ENCODE measurements at regions not wholly inside any gene's neighbourhood (a gene's known extent, or its start where the extent isn't known, plus 50 kb on each side); places are given as distances from the start of the nearest gene placed in this dataset.

GRCh38 chr3:194971965-194972364 lies 286.3 kb downstream of the FAM43A start:
- FAIRE-seq (no peak), ATAC-seq (peak; percentile 88), DNase-seq (ENCODE audit: low spot score) (no peak)
- H2AFZ ChIP-seq (ENCODE audit: low read length) = no peak overlapping the region
- WGBS (ENCODE audit: low lambda C conversion rate) = 21% methylated on average over 3 of the region's 6 CpGs
- no peak for TF ChIP-seq HES4 (CRISPR knock-in tag; IDR thresholded peaks at IDR 0.05; ENCODE audit: borderline replicate concordance)
- no peak for TF ChIP-seq MTF2 (CRISPR knock-in tag; IDR thresholded peaks at IDR 0.05; ENCODE audit: borderline replicate concordance)
- no peak for TF ChIP-seq SNAPC5 (CRISPR knock-in tag; IDR thresholded peaks at IDR 0.05; ENCODE audit: borderline replicate concordance)
- TF ChIP-seq ETV6 (CRISPR knock-in tag; conservative IDR thresholded peaks at IDR 0.05) = no peak
- no peak for TF ChIP-seq ISX (CRISPR knock-in tag; conservative IDR thresholded peaks at IDR 0.05)
- TF ChIP-seq BRD4 (CRISPR knock-in tag; IDR thresholded peaks at IDR 0.05) = no peak
- TF ChIP-seq, protein P1, sequence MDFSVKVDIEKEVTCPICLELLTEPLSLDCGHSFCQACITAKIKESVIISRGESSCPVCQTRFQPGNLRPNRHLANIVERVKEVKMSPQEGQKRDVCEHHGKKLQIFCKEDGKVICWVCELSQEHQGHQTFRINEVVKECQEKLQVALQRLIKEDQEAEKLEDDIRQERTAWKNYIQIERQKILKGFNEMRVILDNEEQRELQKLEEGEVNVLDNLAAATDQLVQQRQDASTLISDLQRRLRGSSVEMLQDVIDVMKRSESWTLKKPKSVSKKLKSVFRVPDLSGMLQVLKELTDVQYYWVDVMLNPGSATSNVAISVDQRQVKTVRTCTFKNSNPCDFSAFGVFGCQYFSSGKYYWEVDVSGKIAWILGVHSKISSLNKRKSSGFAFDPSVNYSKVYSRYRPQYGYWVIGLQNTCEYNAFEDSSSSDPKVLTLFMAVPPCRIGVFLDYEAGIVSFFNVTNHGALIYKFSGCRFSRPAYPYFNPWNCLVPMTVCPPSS (IDR thresholded peaks at IDR 0.05) = no peak
- TF ChIP-seq, protein P2, sequence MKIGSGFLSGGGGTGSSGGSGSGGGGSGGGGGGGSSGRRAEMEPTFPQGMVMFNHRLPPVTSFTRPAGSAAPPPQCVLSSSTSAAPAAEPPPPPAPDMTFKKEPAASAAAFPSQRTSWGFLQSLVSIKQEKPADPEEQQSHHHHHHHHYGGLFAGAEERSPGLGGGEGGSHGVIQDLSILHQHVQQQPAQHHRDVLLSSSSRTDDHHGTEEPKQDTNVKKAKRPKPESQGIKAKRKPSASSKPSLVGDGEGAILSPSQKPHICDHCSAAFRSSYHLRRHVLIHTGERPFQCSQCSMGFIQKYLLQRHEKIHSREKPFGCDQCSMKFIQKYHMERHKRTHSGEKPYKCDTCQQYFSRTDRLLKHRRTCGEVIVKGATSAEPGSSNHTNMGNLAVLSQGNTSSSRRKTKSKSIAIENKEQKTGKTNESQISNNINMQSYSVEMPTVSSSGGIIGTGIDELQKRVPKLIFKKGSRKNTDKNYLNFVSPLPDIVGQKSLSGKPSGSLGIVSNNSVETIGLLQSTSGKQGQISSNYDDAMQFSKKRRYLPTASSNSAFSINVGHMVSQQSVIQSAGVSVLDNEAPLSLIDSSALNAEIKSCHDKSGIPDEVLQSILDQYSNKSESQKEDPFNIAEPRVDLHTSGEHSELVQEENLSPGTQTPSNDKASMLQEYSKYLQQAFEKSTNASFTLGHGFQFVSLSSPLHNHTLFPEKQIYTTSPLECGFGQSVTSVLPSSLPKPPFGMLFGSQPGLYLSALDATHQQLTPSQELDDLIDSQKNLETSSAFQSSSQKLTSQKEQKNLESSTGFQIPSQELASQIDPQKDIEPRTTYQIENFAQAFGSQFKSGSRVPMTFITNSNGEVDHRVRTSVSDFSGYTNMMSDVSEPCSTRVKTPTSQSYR (CRISPR knock-in tag; IDR thresholded peaks at IDR 0.05; ENCODE audit: borderline replicate concordance) = no peak
- no peak for TF ChIP-seq HNRNPUL1 (IDR thresholded peaks at IDR 0.05; ENCODE audit: low read depth, low read length)
- no peak for TF ChIP-seq KDM2A (CRISPR knock-in tag; IDR thresholded peaks at IDR 0.05; ENCODE audit: borderline replicate concordance, low read depth)
- no peak for TF ChIP-seq BCL6 (CRISPR knock-in tag; IDR thresholded peaks at IDR 0.05)
- ChIA-PET CTCF (ENCODE audit: low intra/inter-chr PET ratio, low total read pairs) (no interaction called here), POLR2A (no interaction called here)
- no peaks in the 10 kb centered on the region for H4K20me1 ChIP-seq (ENCODE audit: insufficient read depth, low read length)
- no peaks in the 10 kb centered on the region for H3K79me2 ChIP-seq (ENCODE audit: insufficient read depth, low read length)
- in situ Hi-C loops (cut with HindIII; ENCODE audit: extremely low pct_ligation_motif_present, low pct_unique_long_range_greater_than_20kb) (no loop called here), intact Hi-C loops (cut with micrococcal nuclease; ENCODE audit: unreplicated experiment) (no loop called here)
- H3K36me3 ChIP-seq (replicated peaks in 1 of 2; ENCODE audit: control insufficient read depth in 1 of 2, insufficient read depth in 2 of 2, low read length in 2 of 2) = no peaks in the 10 kb centered on the region
- no peaks in the 10 kb centered on the region for H3K9me3 ChIP-seq (ENCODE audit: low read length)
- H3K27ac ChIP-seq (ENCODE audit: extremely low read length, insufficient read depth, low read length) = no peak overlapping the region
- H3K4me1 ChIP-seq (ENCODE audit: insufficient read depth, low read length) = peaks cover 8% of the 10 kb centered on the region
- H3K9ac ChIP-seq (ENCODE audit: insufficient read depth, low read depth, low read length) = no peak overlapping the region
- H3K4me3 ChIP-seq (replicated peaks in 1 of 3; ENCODE audit: insufficient read depth in 1 of 3, low read depth in 2 of 3, low read length in 3 of 3) = no peak overlapping the region
- no TSS peak for BruUV-seq (replicated peaks)
- H3K27me3 ChIP-seq (ENCODE audit: control insufficient read depth in 1 of 2, insufficient read depth in 2 of 2, low read length in 2 of 2) = peaks cover 1 to 31% of the 10 kb centered on the region in 2 experiments; a peak in 4 of 5 replicates
- no peak overlapping the region for H3K4me2 ChIP-seq (ENCODE audit: low read depth, low read length)
